HL-60 (cell line): ENCODE measurements at regions not wholly inside any gene's neighbourhood (a gene's known extent, or its start where the extent isn't known, plus 50 kb on each side); places are given as distances from the start of the nearest gene placed in this dataset.
A peak's percentile ranks its signal among the peaks of the same experiment; 100 is the strongest.

Experiments used
- DNase-seq, 2 experiments: peaks; one replicate each; pipeline ENCODE4 v3.0.0-alpha.2; 2010 to 2020; ENCODE audit warnings: low read depth in 1 of 2, low spot score in 1 of 2
- H3K27ac ChIP-seq: fragments of 250-450 bp; sonication (Bioruptor Pico); replicated peaks from 2 replicates; pipeline ENCODE4 v1.5.1; 2020; ENCODE audit warnings: mild to moderate bottlenecking, moderate library complexity
- H3K27me3 ChIP-seq: fragments of 250-450 bp; sonication (Bioruptor Pico); 2 replicates; pipeline ENCODE4 v1.5.1; 2021; ENCODE audit warnings: mild to moderate bottlenecking, moderate library complexity; ENCODE audit not compliant: insufficient read depth, poor library complexity, severe bottlenecking
- H3K4me3 ChIP-seq: replicated peaks from 2 replicates; pipeline ENCODE4 v1.5.1; 2011; ENCODE audit warnings: mild to moderate bottlenecking, control low read depth, low read length; ENCODE audit not compliant: insufficient read depth
- CTCF ChIP-seq: IDR thresholded peaks from one replicate; pipeline ENCODE4 v1.5.1; 2011; ENCODE audit warnings: low read length, control low read depth, inconsistent platforms; ENCODE audit not compliant: insufficient read depth
- GABPA ChIP-seq: IDR thresholded peaks from 2 replicates; pipeline ENCODE4 v1.6.1; 2012; ENCODE audit warnings: low read depth
- POLR2AphosphoS5 ChIP-seq: IDR thresholded peaks from 2 replicates; pipeline ENCODE4 v1.6.1; 2012; ENCODE audit warnings: low read depth
- REST ChIP-seq: IDR thresholded peaks from 2 replicates; pipeline ENCODE4 v1.6.1; 2012; ENCODE audit warnings: low read depth; ENCODE audit not compliant: insufficient replicate concordance
- SPI1 ChIP-seq: IDR thresholded peaks from 2 replicates; pipeline ENCODE4 v1.6.1; 2012; ENCODE audit warnings: low read depth, mild to moderate bottlenecking, borderline replicate concordance

GRCh38 chr5:68407311-68408239 lies 192.0 kb downstream of the PIK3R1 start:
- DNase-seq, result no peak
- Histone ChIP-seq H3K27ac (no peak overlapping the region), H3K27me3 (no peaks in the 10 kb centered on the region), H3K4me3 (no peak overlapping the region)
- TF ChIP-seq CTCF (no peak), GABPA (no peak), REST (no peak)

- Histone ChIP-seq H3K4me3 (no peak overlapping the region), H3K27ac (no peak overlapping the region), H3K27me3 (no peaks in the 10 kb centered on the region)
- peak in 1 of 2 experiments; percentile 1 for DNase-seq
- TF ChIP-seq REST (no peak), SPI1 (peak; percentile 79)
Observed at GRCh38 chr5:68408345-68408871, 192.9 kb downstream of the PIK3R1 start.

GRCh38 chr5:68409259-68409658 lies 193.7 kb downstream of the PIK3R1 start:
- Histone ChIP-seq H3K4me3 (no peak overlapping the region), H3K27ac (no peak overlapping the region)
- no peak for DNase-seq

More at GRCh38 chr5:68409259-68409658, 193.7 kb downstream of the PIK3R1 start:
- no peaks in the 10 kb centered on the region for H3K27me3 ChIP-seq
- no peak for TF ChIP-seq REST
- TF ChIP-seq POLR2AphosphoS5, result no peak
- TF ChIP-seq GABPA, result no peak
- no peak for TF ChIP-seq CTCF
- no peak for TF ChIP-seq SPI1
